GM12878 (cell line): ENCODE measurements at regions not wholly inside any gene's neighbourhood (a gene's known extent, or its start where the extent isn't known, plus 50 kb on each side); places are given as distances from the start of the nearest gene placed in this dataset.

ENCODE experiments used
- CEBPB ChIP-seq, 2 experiments: fragments of 150-350 bp in 1 of 2; IDR thresholded peaks; 2 replicates each; pipeline ENCODE4 v1.6.1; 2012 to 2014; ENCODE audit warnings: low read depth in 2 of 2, low read length in 2 of 2, borderline replicate concordance in 1 of 2, inconsistent platforms in 1 of 2
- CHD1 ChIP-seq: IDR thresholded peaks from 2 replicates; pipeline ENCODE4 v1.6.1; 2012; ENCODE audit warnings: low read depth, low read length, improper control_type of control experiment
- CTCF ChIP-seq, 3 experiments: IDR thresholded peaks in 2 of 3; conservative IDR thresholded peaks in 1 of 3; 2 replicates each; pipeline ENCODE4 v1.5.1; 2011; ENCODE audit warnings: low read depth in 3 of 3, low read length in 3 of 3, mild to moderate bottlenecking in 3 of 3, control low read depth in 2 of 3, moderate library complexity in 2 of 3, inconsistent platforms in 1 of 3, mixed read lengths in 1 of 3; ENCODE audit not compliant: control insufficient read depth in 2 of 3, insufficient read depth in 1 of 3; ENCODE audit errors: extremely low read depth in 1 of 3
- EED ChIP-seq: sonication (generic); IDR thresholded peaks from 2 replicates; pipeline ENCODE4 v1.6.1; 2016; ENCODE audit warnings: antibody characterized with exemption, low read depth
- EZH2 ChIP-seq: IDR thresholded peaks from 2 replicates; pipeline ENCODE4 v1.6.1; 2012; ENCODE audit warnings: low read depth, mild to moderate bottlenecking, control low read depth, inconsistent platforms, low read length, borderline replicate concordance; ENCODE audit not compliant: control insufficient read depth
- MXI1 ChIP-seq: fragments of 150-350 bp; IDR thresholded peaks from 2 replicates; pipeline ENCODE4 v1.6.1; 2011; ENCODE audit warnings: low read depth, mild to moderate bottlenecking, inconsistent platforms, low read length, improper control_type of control experiment
- NFYB ChIP-seq: IDR thresholded peaks from 2 replicates; pipeline ENCODE4 v1.6.1; 2011; ENCODE audit warnings: low read depth, mild to moderate bottlenecking, low read length, improper control_type of control experiment, moderate library complexity; ENCODE audit not compliant: insufficient read depth
- POLR2A ChIP-seq: IDR thresholded peaks from 2 replicates; pipeline ENCODE4 v1.6.1; 2011; ENCODE audit warnings: low read depth, mild to moderate bottlenecking, low read length
- POLR2AphosphoS5 ChIP-seq: IDR thresholded peaks from 2 replicates; pipeline ENCODE4 v1.6.1; 2011; ENCODE audit warnings: mild to moderate bottlenecking, low read length, inconsistent platforms
- RCOR1 ChIP-seq: conservative IDR thresholded peaks from 2 replicates; pipeline ENCODE4 v1.6.1; 2012; ENCODE audit warnings: low read depth, low read length, improper control_type of control experiment
- SMAD1 ChIP-seq: fragments of 450-650 bp; IDR thresholded peaks from 2 replicates; pipeline ENCODE4 v1.6.1; 2018; ENCODE audit warnings: mild to moderate bottlenecking, low read depth; ENCODE audit not compliant: partially characterized antibody
- TF ChIP-seq, protein P1 (sequence below): IDR thresholded peaks from 2 replicates; pipeline ENCODE4 v1.6.1; 2012; ENCODE audit warnings: low read length, inconsistent platforms

DNA sequence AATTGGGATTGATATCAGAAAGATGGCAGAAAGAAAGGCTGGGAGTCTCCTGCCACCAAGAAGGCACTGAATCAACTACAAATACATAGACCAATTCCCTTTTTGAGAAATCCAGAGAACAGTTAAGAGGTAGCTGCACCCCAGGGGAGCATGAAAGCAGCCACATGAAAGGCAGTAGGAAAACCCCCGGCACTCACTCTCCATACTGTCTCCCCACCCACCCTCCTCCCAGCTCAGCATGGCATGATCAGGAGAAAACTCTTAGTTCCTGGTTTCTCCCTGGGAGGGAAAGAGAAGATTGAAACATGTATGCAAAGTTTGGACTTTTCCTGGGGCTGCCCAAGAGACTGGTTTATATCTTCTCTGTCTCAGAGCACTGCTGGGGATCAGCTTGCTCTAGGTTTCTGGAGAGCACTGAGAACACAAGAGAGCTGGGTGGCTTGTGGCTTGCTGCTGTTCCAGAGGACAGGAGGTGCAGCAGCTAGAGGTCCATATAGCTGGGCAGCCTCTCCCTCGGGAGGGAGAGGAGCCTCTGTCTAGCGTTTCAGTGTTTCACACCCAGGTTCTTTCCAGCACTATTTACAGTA lies 305.7 kb downstream of the PDGFC start:
- TF ChIP-seq CTCF (IDR thresholded peaks at IDR 0.05 in 2 of 3, conservative IDR thresholded peaks at IDR 0.05 in 1 of 3; ENCODE audit: control insufficient read depth in 2 of 3, extremely low read depth in 1 of 3, insufficient read depth in 1 of 3, low read depth in 3 of 3, low read length in 3 of 3) (no peak), POLR2AphosphoS5 (no peak), EED (no peak), POLR2A (no peak), MXI1 (no peak), CHD1 (no peak), RCOR1 (no peak), CEBPB (IDR thresholded peaks at IDR 0.05; ENCODE audit: borderline replicate concordance in 1 of 2, low read depth in 2 of 2, low read length in 2 of 2) (no peak), SMAD1 (no peak), NFYB (no peak), EZH2 (no peak)
- TF ChIP-seq, protein P1, sequence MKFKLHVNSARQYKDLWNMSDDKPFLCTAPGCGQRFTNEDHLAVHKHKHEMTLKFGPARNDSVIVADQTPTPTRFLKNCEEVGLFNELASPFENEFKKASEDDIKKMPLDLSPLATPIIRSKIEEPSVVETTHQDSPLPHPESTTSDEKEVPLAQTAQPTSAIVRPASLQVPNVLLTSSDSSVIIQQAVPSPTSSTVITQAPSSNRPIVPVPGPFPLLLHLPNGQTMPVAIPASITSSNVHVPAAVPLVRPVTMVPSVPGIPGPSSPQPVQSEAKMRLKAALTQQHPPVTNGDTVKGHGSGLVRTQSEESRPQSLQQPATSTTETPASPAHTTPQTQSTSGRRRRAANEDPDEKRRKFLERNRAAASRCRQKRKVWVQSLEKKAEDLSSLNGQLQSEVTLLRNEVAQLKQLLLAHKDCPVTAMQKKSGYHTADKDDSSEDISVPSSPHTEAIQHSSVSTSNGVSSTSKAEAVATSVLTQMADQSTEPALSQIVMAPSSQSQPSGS: no peak
